DOHH2 (cell line): ENCODE measurements at regions not wholly inside any gene's neighbourhood (a gene's known extent, or its start where the extent isn't known, plus 50 kb on each side); places are given as distances from the start of the nearest gene placed in this dataset.

Experiments used
- H3F3A ChIP-seq: fragments of 200-600 bp; sonication (generic), shearing (Covaris generic); 2 replicates; pipeline ENCODE4 v1.6.0; 2016; ENCODE audit warnings: antibody characterized with exemption, mild to moderate bottlenecking; ENCODE audit not compliant: control insufficient read depth, insufficient read depth
- H3K27ac ChIP-seq: fragments of 200-600 bp; sonication (generic); 2 replicates; pipeline ENCODE4 v1.5.1; 2014; ENCODE audit warnings: low read depth, mild to moderate bottlenecking, low read length, moderate library complexity
- H3K27me3 ChIP-seq: fragments of 200-600 bp; sonication (generic); 2 replicates; pipeline ENCODE4 v1.6.1; 2014; ENCODE audit warnings: mild to moderate bottlenecking, low read length, mixed read lengths; ENCODE audit not compliant: control insufficient read depth
- H3K36me3 ChIP-seq: fragments of 200-600 bp; sonication (generic); 2 replicates; pipeline ENCODE4 v1.6.1; 2014; ENCODE audit warnings: mild to moderate bottlenecking, low read length, moderate library complexity, mixed read lengths; ENCODE audit not compliant: control insufficient read depth
- H3K4me1 ChIP-seq: fragments of 200-600 bp; sonication (generic); 2 replicates; pipeline ENCODE4 v1.6.1; 2014; ENCODE audit warnings: mild to moderate bottlenecking, low read length, mixed read lengths; ENCODE audit not compliant: control insufficient read depth
- H3K4me2 ChIP-seq: fragments of 200-600 bp; sonication (generic); 2 replicates; pipeline ENCODE4 v1.6.0; 2014; ENCODE audit warnings: mild to moderate bottlenecking, low read length, moderate library complexity
- H3K4me3 ChIP-seq: fragments of 200-600 bp; sonication (generic); 2 replicates; pipeline ENCODE4 v1.5.1; 2014; ENCODE audit warnings: mild to moderate bottlenecking, low read length, mixed read lengths
- H3K79me2 ChIP-seq: fragments of 200-600 bp; sonication (generic); 2 replicates; pipeline ENCODE4 v1.6.1; 2014; ENCODE audit warnings: mild to moderate bottlenecking, low read length, mixed read lengths; ENCODE audit not compliant: control insufficient read depth
- H3K9me2 ChIP-seq: fragments of 200-600 bp; sonication (generic); replicated peaks from 2 replicates; pipeline ENCODE4 v1.6.1; 2014; ENCODE audit warnings: mild to moderate bottlenecking, low read length, mixed read lengths; ENCODE audit not compliant: control insufficient read depth
- H3K9me3 ChIP-seq: fragments of 200-600 bp; sonication (generic); 2 replicates; pipeline ENCODE4 v1.6.1; 2014; ENCODE audit warnings: antibody characterized with exemption, low read length, mixed read lengths; ENCODE audit not compliant: control insufficient read depth, insufficient read depth
- H4K20me1 ChIP-seq: fragments of 200-600 bp; sonication (generic); 2 replicates; pipeline ENCODE4 v1.6.0; 2014; ENCODE audit warnings: low read depth, mild to moderate bottlenecking, antibody characterized with exemption, low read length, moderate library complexity; ENCODE audit not compliant: control insufficient read depth, insufficient read depth
- EZH2phosphoT487 ChIP-seq: fragments of 200-600 bp; sonication (generic); IDR thresholded peaks from 2 replicates; pipeline ENCODE4 v1.6.1; 2017; ENCODE audit warnings: borderline replicate concordance, mild to moderate bottlenecking, antibody characterized with exemption, low read length, moderate library complexity, mixed read lengths
- TF ChIP-seq, protein P1 (sequence below): fragments of 200-600 bp; sonication (generic); IDR thresholded peaks from one replicate; pipeline ENCODE4 v1.5.1; 2014; ENCODE audit warnings: antibody characterized with exemption, mild to moderate bottlenecking, low read depth, low read length; ENCODE audit not compliant: poor library complexity, severe bottlenecking

DNA sequence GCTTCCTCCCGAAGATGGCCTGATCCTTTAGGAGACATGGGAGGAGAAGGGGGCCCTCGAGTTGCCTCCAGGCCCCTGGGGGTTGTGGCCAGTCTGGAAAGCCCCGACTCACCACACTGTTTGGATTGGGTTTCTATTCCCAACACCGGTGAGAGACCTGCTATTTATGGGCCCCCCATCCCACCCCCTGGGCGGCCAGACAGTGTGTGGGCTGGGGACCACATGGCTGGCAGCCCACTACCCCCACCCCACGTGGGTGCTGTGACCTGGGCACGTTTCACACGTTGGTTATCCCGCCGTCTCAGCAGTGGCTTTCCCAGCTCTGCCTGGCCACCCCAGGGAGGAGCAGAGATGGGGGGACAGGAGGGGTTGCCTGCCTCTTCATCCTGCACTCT is 116.1 kb downstream of the VEGFA start:
- H4K20me1 ChIP-seq = no peaks in the 10 kb centered on the region
- H3K4me3 ChIP-seq = no peak overlapping the region
- H3K9me2 ChIP-seq = no peaks in the 10 kb centered on the region
- peaks cover 10% of the 10 kb centered on the region for H3K4me1 ChIP-seq
- H3K27ac ChIP-seq = no peak overlapping the region
- H3K9me3 ChIP-seq = no peaks in the 10 kb centered on the region
- H3K36me3 ChIP-seq = no peaks in the 10 kb centered on the region
- H3K27me3 ChIP-seq = peaks cover 2% of the 10 kb centered on the region; the same call in 1 of the 2 replicates
- no peaks in the 10 kb centered on the region for H3F3A ChIP-seq
- H3K4me2 ChIP-seq = no peak overlapping the region
- TF ChIP-seq EZH2phosphoT487 = no peak
- TF ChIP-seq, protein P1, sequence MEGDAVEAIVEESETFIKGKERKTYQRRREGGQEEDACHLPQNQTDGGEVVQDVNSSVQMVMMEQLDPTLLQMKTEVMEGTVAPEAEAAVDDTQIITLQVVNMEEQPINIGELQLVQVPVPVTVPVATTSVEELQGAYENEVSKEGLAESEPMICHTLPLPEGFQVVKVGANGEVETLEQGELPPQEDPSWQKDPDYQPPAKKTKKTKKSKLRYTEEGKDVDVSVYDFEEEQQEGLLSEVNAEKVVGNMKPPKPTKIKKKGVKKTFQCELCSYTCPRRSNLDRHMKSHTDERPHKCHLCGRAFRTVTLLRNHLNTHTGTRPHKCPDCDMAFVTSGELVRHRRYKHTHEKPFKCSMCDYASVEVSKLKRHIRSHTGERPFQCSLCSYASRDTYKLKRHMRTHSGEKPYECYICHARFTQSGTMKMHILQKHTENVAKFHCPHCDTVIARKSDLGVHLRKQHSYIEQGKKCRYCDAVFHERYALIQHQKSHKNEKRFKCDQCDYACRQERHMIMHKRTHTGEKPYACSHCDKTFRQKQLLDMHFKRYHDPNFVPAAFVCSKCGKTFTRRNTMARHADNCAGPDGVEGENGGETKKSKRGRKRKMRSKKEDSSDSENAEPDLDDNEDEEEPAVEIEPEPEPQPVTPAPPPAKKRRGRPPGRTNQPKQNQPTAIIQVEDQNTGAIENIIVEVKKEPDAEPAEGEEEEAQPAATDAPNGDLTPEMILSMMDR = no peak
- no peaks in the 10 kb centered on the region for H3K79me2 ChIP-seq

DNA sequence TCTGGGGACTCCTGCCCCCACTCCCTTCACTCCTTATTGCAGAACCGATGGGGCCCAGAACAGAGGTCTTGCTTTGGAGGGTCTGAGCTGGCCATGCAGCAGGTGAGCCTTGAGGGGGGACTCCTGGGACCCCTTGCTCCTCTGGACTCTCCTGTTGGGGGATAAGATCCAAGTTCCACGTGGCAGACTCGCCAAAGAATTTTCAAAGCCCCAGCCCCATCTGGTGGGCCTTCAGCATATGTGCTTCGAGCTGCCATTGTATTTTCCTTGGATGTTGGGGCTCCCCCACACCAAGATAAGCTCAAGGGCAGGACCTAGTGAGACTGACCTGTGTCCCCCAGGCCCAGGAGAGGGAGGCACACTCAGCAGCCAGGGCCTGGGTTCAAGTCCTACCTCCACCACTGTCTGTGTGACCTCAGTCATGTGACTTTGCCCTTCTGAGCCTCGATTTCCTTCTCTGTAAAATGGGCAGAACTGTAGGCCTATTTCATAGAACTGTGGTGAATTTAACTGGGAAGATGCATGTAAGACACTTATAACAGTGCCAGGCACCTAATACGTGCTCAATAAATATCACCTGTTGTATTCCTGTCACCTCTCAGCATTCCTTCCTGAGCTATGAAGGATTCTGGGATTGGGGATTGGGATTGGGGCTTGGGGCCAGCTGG is 115.5 kb downstream of the VEGFA start:
- Histone ChIP-seq H4K20me1 (no peaks in the 10 kb centered on the region), H3K9me3 (no peaks in the 10 kb centered on the region), H3K79me2 (no peaks in the 10 kb centered on the region), H3K4me2 (no peak overlapping the region), H3K4me3 (no peak overlapping the region), H3K36me3 (no peaks in the 10 kb centered on the region), H3F3A (no peaks in the 10 kb centered on the region), H3K9me2 (no peaks in the 10 kb centered on the region), H3K4me1 (peaks cover 10% of the 10 kb centered on the region), H3K27me3 (no peaks in the 10 kb centered on the region; the same call in 1 of the 2 replicates), H3K27ac (no peak overlapping the region)
- TF ChIP-seq, protein P1 = no peak
- no peak for TF ChIP-seq EZH2phosphoT487

DNA sequence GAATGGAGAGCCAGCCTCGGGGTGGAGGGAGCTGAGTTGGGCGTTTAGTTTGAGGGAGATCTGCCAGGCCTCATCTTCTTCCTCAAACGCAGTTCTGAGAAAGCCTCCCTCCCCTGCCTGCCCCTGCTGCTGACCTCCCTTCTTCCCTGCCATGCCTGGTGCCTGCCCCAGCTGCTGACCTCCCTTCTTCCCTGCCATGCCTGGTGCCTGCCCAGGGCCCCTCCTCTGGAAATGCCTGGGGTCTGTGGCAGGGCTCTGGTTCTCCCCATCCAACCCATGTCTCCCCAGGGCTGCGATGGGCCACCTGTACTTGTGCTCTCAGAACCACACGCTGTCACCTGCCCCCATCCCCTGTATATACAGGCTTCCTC is 114.6 kb downstream of the VEGFA start:
- H3K9me3 ChIP-seq = no peaks in the 10 kb centered on the region
- H3K27ac ChIP-seq = no peak overlapping the region
- H3K4me1 ChIP-seq = peaks cover 10% of the 10 kb centered on the region
- H3K4me2 ChIP-seq = no peak overlapping the region
- H4K20me1 ChIP-seq = no peaks in the 10 kb centered on the region
- no peaks in the 10 kb centered on the region for H3K36me3 ChIP-seq
- H3F3A ChIP-seq = no peaks in the 10 kb centered on the region
- no peak overlapping the region for H3K4me3 ChIP-seq
- H3K79me2 ChIP-seq = no peaks in the 10 kb centered on the region
- no peaks in the 10 kb centered on the region for H3K27me3 ChIP-seq
- TF ChIP-seq, protein P1 = no peak
- no peak for TF ChIP-seq EZH2phosphoT487
- no peaks in the 10 kb centered on the region for H3K9me2 ChIP-seq
